Stimulated activated CD8-positive, alpha-beta memory T cell treated with anti-CD3 and anti-CD28 coated beads, Interleukin-7, amount 100 ng/mL, for 4 hours (primary cell): ENCODE measurements at regions not wholly inside any gene's neighbourhood (a gene's known extent, or its start where the extent isn't known, plus 50 kb on each side); places are given as distances from the start of the nearest gene placed in this dataset.
A peak's percentile ranks its signal among the peaks of the same experiment; 100 is the strongest.

Experiments
- DNase-seq, 2 donors: peaks; one replicate each; pipeline ENCODE4 v3.0.0-alpha.2; 2020; ENCODE audit warnings: low read depth in 2 of 2

GRCh38 chr15:69656271-69657030 is 203.8 kb downstream of the RPLP1 start:
- no peak for DNase-seq

GRCh38 chr15:69657626-69658025 is 205.0 kb downstream of the RPLP1 start:
- DNase-seq: no peak

- no peak for DNase-seq
Observed at GRCh38 chr15:69658411-69658945, 205.9 kb downstream of the RPLP1 start.

- no peak for DNase-seq
Observed at GRCh38 chr15:69659454-69660050, 206.9 kb downstream of the RPLP1 start.

GRCh38 chr15:69660114-69660513 is 207.5 kb downstream of the RPLP1 start:
- no peak for DNase-seq

- DNase-seq: no peak
Observed at GRCh38 chr15:69660658-69661405, 208.2 kb downstream of the RPLP1 start.

- no peak for DNase-seq
Observed at GRCh38 chr15:69661446-69661845, 208.8 kb downstream of the RPLP1 start.

- DNase-seq: no peak
Observed at GRCh38 chr15:69661871-69662644, 209.4 kb downstream of the RPLP1 start.

- no peak for DNase-seq
Observed at GRCh38 chr15:69662645-69663000, 210.0 kb downstream of the RPLP1 start.

GRCh38 chr15:69663441-69663840 is 210.8 kb downstream of the RPLP1 start:
- DNase-seq: no peak

- no peak for DNase-seq
Observed at GRCh38 chr15:69663982-69664381, 211.4 kb downstream of the RPLP1 start.

GRCh38 chr15:69664572-69665571 is 212.3 kb downstream of the RPLP1 start:
- no peak for DNase-seq

- DNase-seq: no peak
Observed at GRCh38 chr15:69665641-69666111, 213.1 kb downstream of the RPLP1 start.

- DNase-seq: peak in 1 of 2 donors; percentile 15
Observed at GRCh38 chr15:69666441-69666882, 213.8 kb downstream of the RPLP1 start.

GRCh38 chr15:69666921-69667811 is 214.5 kb downstream of the RPLP1 start:
- DNase-seq: no peak

- no peak for DNase-seq
Observed at GRCh38 chr15:69668039-69668705, 215.6 kb downstream of the RPLP1 start.

GRCh38 chr15:69668963-69669362 is 216.3 kb downstream of the RPLP1 start:
- peak; percentile 17 to 25 for DNase-seq

- DNase-seq: no peak
Observed at GRCh38 chr15:69669446-69669845, 216.8 kb downstream of the RPLP1 start.
